ENCODE measurements at regions not wholly inside any gene's neighbourhood (a gene's known extent, or its start where the extent isn't known, plus 50 kb on each side); places are given as distances from the start of the nearest gene placed in this dataset.

DNA sequence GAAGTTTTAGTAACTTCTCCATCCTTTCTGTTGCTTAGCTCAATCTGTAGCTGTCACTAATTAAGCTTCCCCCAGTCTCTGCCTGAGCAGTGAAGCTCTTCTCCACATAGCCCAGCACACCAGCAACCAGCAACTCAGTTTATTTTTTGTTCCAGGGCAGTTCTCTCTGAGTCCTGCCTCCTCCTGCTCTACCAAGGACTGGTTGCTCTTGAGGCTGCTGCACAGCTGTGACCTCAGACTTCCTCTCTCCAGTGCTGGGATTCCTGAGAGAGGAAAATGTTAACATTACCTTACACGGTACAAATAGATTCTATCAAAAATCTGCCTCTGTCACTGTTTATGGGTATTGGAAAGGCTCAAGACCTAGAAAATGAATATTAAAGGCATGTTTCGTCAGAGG, 294.7 kb downstream of the OXSM start:
- H3K36me3 ChIP-seq = no peaks in the 10 kb centered on the region
- no peak overlapping the region for H3K9ac ChIP-seq
- H3K79me2 ChIP-seq (ENCODE audit: low read depth) = no peaks in the 10 kb centered on the region
- H3K27ac ChIP-seq = no peak overlapping the region
- no peaks in the 10 kb centered on the region for H3K9me3 ChIP-seq (ENCODE audit: low read depth)
- H3K27me3 ChIP-seq = no peaks in the 10 kb centered on the region
- DNase-seq (ENCODE audit: low spot score) = no peak
- H3K27me3 Mint-ChIP-seq (ENCODE audit: insufficient read depth, low read depth) = peaks cover 5% of the 10 kb centered on the region
- H3F3A ChIP-seq (ENCODE audit: low read depth) = no peaks in the 10 kb centered on the region
- H3K27ac Mint-ChIP-seq = no peak overlapping the region
- H3K4me3 ChIP-seq = no peak overlapping the region
- H3K4me3 Mint-ChIP-seq = no peak overlapping the region
- TF ChIP-seq EZH2 (IDR thresholded peaks at IDR 0.05) = no peak
- TF ChIP-seq, protein P1, sequence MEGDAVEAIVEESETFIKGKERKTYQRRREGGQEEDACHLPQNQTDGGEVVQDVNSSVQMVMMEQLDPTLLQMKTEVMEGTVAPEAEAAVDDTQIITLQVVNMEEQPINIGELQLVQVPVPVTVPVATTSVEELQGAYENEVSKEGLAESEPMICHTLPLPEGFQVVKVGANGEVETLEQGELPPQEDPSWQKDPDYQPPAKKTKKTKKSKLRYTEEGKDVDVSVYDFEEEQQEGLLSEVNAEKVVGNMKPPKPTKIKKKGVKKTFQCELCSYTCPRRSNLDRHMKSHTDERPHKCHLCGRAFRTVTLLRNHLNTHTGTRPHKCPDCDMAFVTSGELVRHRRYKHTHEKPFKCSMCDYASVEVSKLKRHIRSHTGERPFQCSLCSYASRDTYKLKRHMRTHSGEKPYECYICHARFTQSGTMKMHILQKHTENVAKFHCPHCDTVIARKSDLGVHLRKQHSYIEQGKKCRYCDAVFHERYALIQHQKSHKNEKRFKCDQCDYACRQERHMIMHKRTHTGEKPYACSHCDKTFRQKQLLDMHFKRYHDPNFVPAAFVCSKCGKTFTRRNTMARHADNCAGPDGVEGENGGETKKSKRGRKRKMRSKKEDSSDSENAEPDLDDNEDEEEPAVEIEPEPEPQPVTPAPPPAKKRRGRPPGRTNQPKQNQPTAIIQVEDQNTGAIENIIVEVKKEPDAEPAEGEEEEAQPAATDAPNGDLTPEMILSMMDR (IDR thresholded peaks at IDR 0.05) = no peak
- H4K20me1 ChIP-seq (ENCODE audit: low read depth) = no peaks in the 10 kb centered on the region
- H3K4me2 ChIP-seq = no peak overlapping the region
- peaks cover 23% of the 10 kb centered on the region for H3K9me3 Mint-ChIP-seq
- no peaks in the 10 kb centered on the region for H3K4me1 ChIP-seq
- no peaks in the 10 kb centered on the region for H3K4me1 Mint-ChIP-seq
- no peak overlapping the region for H2AFZ ChIP-seq (replicated peaks)
- no peaks in the 10 kb centered on the region for H3K36me3 Mint-ChIP-seq

DNA sequence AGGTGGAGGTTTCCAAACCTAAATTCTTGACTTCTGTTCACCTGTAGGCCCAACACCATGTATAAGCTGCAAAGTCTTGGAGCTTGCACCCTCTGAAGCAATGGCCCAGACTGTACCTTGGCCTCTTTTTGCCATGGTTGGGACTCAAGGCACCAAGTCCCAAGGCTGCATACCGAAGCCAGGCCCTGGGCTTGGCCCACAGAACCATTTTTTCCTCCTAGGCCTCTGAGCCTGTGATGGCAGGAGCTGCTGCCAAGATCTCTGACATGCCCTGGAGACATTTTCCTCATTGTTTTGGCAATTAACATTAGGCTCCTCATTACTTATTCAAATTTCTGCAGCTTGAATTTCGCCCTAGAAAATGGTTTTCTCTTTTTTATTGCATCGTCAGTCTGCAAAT, 297.9 kb downstream of the OXSM start:
- Mint-ChIP-seq H3K36me3 (no peaks in the 10 kb centered on the region), H3K27me3 (ENCODE audit: insufficient read depth, low read depth) (peaks cover 5% of the 10 kb centered on the region), H3K27ac (no peak overlapping the region), H3K4me1 (no peaks in the 10 kb centered on the region), H3K4me3 (no peak overlapping the region), H3K9me3 (peaks cover 23% of the 10 kb centered on the region)
- Histone ChIP-seq H4K20me1 (ENCODE audit: low read depth) (no peaks in the 10 kb centered on the region), H3K27me3 (no peaks in the 10 kb centered on the region), H2AFZ (replicated peaks) (no peak overlapping the region), H3K4me2 (no peak overlapping the region), H3K79me2 (ENCODE audit: low read depth) (no peaks in the 10 kb centered on the region), H3K36me3 (no peaks in the 10 kb centered on the region), H3F3A (ENCODE audit: low read depth) (no peaks in the 10 kb centered on the region), H3K4me1 (no peaks in the 10 kb centered on the region), H3K27ac (no peak overlapping the region), H3K4me3 (no peak overlapping the region), H3K9me3 (ENCODE audit: low read depth) (no peaks in the 10 kb centered on the region), H3K9ac (no peak overlapping the region)
- no peak for DNase-seq (ENCODE audit: low spot score)
- TF ChIP-seq EZH2 (IDR thresholded peaks at IDR 0.05) (no peak), EZH2phosphoT487 (IDR thresholded peaks at IDR 0.05) (no peak)
- TF ChIP-seq, protein P1 (IDR thresholded peaks at IDR 0.05) = no peak

DNA sequence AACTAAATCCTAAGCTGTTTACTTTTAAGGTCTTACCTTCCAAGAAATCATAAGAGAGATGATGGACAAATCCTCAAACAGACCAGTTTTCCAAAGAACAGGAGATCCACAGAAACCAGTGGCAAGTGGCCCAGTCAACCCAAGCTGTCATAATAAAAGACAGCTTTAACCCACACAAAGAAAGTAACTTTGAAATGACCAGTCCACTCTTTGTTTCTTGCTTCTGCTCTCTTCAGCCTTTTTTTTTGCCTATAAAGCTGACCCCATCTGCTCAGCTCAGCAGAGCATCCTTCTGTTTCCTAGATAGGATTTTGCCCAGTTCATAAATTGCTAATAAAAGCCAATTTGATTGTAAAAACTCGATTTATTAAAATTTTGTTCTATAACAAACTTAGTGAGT, 299.4 kb downstream of the OXSM start:
- no peak overlapping the region for H3K9ac ChIP-seq
- no peaks in the 10 kb centered on the region for H3K79me2 ChIP-seq (ENCODE audit: low read depth)
- Mint-ChIP-seq H3K27ac (no peak overlapping the region), H3K9me3 (peaks cover 23% of the 10 kb centered on the region), H3K4me1 (no peaks in the 10 kb centered on the region), H3K27me3 (ENCODE audit: insufficient read depth, low read depth) (peaks cover 5% of the 10 kb centered on the region), H3K4me3 (no peak overlapping the region), H3K36me3 (no peaks in the 10 kb centered on the region)
- no peaks in the 10 kb centered on the region for H3K9me3 ChIP-seq (ENCODE audit: low read depth)
- no peaks in the 10 kb centered on the region for H3K27me3 ChIP-seq
- no peak for DNase-seq (ENCODE audit: low spot score)
- no peak overlapping the region for H2AFZ ChIP-seq (replicated peaks)
- no peak overlapping the region for H3K27ac ChIP-seq
- TF ChIP-seq, protein P1 (IDR thresholded peaks at IDR 0.05) = no peak
- TF ChIP-seq EZH2 (IDR thresholded peaks at IDR 0.05) (no peak), EZH2phosphoT487 (IDR thresholded peaks at IDR 0.05) (no peak)
- no peaks in the 10 kb centered on the region for H4K20me1 ChIP-seq (ENCODE audit: low read depth)
- no peaks in the 10 kb centered on the region for H3K4me1 ChIP-seq
- no peaks in the 10 kb centered on the region for H3K36me3 ChIP-seq
- H3F3A ChIP-seq (ENCODE audit: low read depth) = no peaks in the 10 kb centered on the region
- no peak overlapping the region for H3K4me2 ChIP-seq
- H3K4me3 ChIP-seq = no peak overlapping the region

GRCh38 chr3:26090589-26090988, 300.7 kb downstream of the OXSM start:
- Mint-ChIP-seq H3K27ac (no peak overlapping the region), H3K9me3 (peaks cover 26% of the 10 kb centered on the region), H3K4me1 (no peaks in the 10 kb centered on the region), H3K27me3 (ENCODE audit: insufficient read depth, low read depth) (peaks cover 5% of the 10 kb centered on the region), H3K36me3 (no peaks in the 10 kb centered on the region), H3K4me3 (no peak overlapping the region)
- Histone ChIP-seq H3K4me1 (no peaks in the 10 kb centered on the region), H3K27ac (no peak overlapping the region), H3K9ac (no peak overlapping the region), H3K27me3 (no peaks in the 10 kb centered on the region), H2AFZ (replicated peaks) (no peak overlapping the region), H4K20me1 (ENCODE audit: low read depth) (no peaks in the 10 kb centered on the region), H3K9me3 (ENCODE audit: low read depth) (no peaks in the 10 kb centered on the region), H3K79me2 (ENCODE audit: low read depth) (no peaks in the 10 kb centered on the region), H3K36me3 (no peaks in the 10 kb centered on the region), H3K4me2 (no peak overlapping the region), H3F3A (ENCODE audit: low read depth) (no peaks in the 10 kb centered on the region), H3K4me3 (no peak overlapping the region)
- no peak for TF ChIP-seq EZH2phosphoT487 (IDR thresholded peaks at IDR 0.05)
- TF ChIP-seq EZH2 (IDR thresholded peaks at IDR 0.05) = no peak
- TF ChIP-seq, protein P1 (IDR thresholded peaks at IDR 0.05) = no peak
- no peak for DNase-seq (ENCODE audit: low spot score)
